BLaER1 (cell line): ENCODE measurements at regions not wholly inside any gene's neighbourhood (a gene's known extent, or its start where the extent isn't known, plus 50 kb on each side); places are given as distances from the start of the nearest gene placed in this dataset.

ENCODE experiments used
- H3K27ac ChIP-seq: shearing (Covaris generic); formaldehyde crosslinking; 2 replicates; pipeline ENCODE4 v1.8.1; 2022
- H3K27me3 ChIP-seq: shearing (Covaris generic); formaldehyde crosslinking; 2 replicates; pipeline ENCODE4 v1.8.1; 2022
- H3K36me3 ChIP-seq: shearing (Covaris generic); formaldehyde crosslinking; 2 replicates; pipeline ENCODE4 v1.8.1; 2022
- H3K4me1 ChIP-seq: shearing (Covaris generic); formaldehyde crosslinking; 2 replicates; pipeline ENCODE4 v1.8.1; 2022
- H3K4me2 ChIP-seq: shearing (Covaris generic); formaldehyde crosslinking; 2 replicates; pipeline ENCODE4 v1.8.1; 2022
- H3K4me3 ChIP-seq: shearing (Covaris generic); formaldehyde crosslinking; 2 replicates; pipeline ENCODE4 v1.8.1; 2022
- H3K9ac ChIP-seq: shearing (Covaris generic); formaldehyde crosslinking; 2 replicates; pipeline ENCODE4 v1.8.1; 2022
- H3K9me3 ChIP-seq: shearing (Covaris generic); formaldehyde crosslinking; 2 replicates; pipeline ENCODE4 v1.8.1; 2022
- H4K20me1 ChIP-seq: shearing (Covaris generic); formaldehyde crosslinking; 2 replicates; pipeline ENCODE4 v1.8.1; 2022
- Cebpa-rat ChIP-seq: shearing (Covaris generic); IDR thresholded peaks from 2 replicates; pipeline ENCODE4 v1.8.1; 2022

DNA sequence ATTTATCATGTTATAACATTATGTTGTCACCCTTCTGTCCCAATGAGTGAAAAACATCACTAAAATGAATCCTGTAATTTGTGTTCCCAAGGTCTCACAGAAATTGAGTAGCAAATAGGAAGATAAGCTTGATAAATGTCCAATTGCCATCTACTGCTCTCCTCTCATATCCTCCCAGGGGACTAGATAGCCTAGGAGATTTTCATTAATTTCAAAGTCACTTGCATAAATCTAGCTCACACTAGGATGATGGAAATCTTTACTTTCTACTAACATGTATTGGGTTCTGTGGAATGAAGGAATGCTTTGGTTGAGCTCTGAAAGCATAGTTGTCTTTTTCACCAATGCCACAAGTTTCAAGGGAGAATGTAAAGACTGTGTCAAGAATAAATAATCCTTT lies 605.5 kb upstream of the CDH7 start:
- Histone ChIP-seq H4K20me1 (no peaks in the 10 kb centered on the region), H3K4me3 (no peak overlapping the region), H3K9me3 (peaks cover 5% of the 10 kb centered on the region), H3K4me2 (no peak overlapping the region), H3K36me3 (no peaks in the 10 kb centered on the region), H3K27me3 (no peaks in the 10 kb centered on the region), H3K9ac (no peak overlapping the region), H3K27ac (no peak overlapping the region), H3K4me1 (peaks cover 15% of the 10 kb centered on the region)
- TF ChIP-seq Cebpa-rat, result no peak

DNA sequence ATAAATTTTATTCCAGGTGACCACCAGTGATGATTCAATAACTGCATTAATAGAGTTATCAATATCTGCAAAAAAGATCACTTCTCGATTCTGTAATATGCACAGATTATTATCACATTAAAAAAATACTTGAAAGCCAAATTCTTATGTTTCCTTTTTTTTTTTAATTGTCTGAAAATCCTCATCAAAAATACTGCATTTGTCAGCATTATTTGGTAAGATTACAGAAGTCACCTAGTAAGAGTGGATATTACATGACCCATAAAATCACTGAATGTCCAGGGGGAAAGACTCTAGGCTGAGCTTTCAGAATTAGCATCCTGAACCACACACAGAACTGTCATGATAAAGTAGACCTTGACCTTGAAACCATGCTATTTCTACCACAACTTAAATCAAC lies 617.2 kb upstream of the CDH7 start:
- no peak overlapping the region for H3K9ac ChIP-seq
- H3K9me3 ChIP-seq, result no peaks in the 10 kb centered on the region
- H3K27ac ChIP-seq, result no peak overlapping the region
- TF ChIP-seq Cebpa-rat, result no peak
- no peak overlapping the region for H3K4me3 ChIP-seq
- H4K20me1 ChIP-seq, result no peaks in the 10 kb centered on the region
- H3K4me2 ChIP-seq, result no peak overlapping the region
- no peaks in the 10 kb centered on the region for H3K27me3 ChIP-seq
- no peaks in the 10 kb centered on the region for H3K36me3 ChIP-seq
- H3K4me1 ChIP-seq, result no peaks in the 10 kb centered on the region

DNA sequence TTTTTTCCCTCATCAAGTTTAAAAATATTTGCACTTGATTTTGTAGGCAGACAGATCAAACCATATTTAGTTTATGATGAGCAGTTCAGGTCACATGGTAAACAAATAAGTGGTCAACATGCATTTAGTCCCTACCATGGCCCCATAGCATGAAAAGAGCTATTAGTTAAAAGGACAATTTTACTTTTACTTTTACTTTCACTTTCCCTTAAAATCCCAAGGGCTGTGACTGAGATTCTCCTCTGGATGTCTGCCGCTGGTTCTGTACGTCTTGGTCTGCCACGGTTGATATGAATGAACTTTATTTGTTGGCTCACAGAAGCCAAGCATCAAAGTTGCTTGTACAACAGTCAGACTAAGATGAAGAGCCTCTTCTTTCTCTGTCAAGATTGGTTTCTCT lies 626.2 kb upstream of the CDH7 start:
- H3K4me3 ChIP-seq, result no peak overlapping the region

DNA sequence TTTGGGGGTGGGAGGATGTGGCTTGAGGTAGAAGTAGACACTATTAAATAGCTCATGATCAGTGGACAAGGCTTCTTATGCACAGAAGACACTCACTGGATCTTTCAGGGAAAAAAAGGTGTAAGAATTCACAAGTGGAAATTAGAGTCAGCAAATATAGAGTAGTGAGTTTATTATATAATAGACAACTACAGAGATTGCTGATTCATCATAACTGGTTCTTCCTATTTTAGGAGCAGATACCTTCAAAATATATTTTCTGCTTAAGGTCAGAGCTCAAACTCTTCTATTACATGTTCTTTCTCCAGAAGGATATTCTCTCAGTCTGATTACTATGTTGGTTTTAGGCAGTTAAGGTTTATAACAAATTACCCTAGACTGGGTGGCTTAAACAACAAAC lies 646.9 kb upstream of the CDH7 start:
- Histone ChIP-seq H3K27me3 (no peaks in the 10 kb centered on the region), H3K4me1 (no peaks in the 10 kb centered on the region), H3K36me3 (no peaks in the 10 kb centered on the region), H3K9me3 (no peaks in the 10 kb centered on the region), H3K4me2 (no peak overlapping the region), H3K4me3 (no peak overlapping the region), H3K27ac (no peak overlapping the region), H3K9ac (no peak overlapping the region), H4K20me1 (no peaks in the 10 kb centered on the region)
- no peak for TF ChIP-seq Cebpa-rat

More for the DNA sequence above, 626.2 kb upstream of the CDH7 start:
- Histone ChIP-seq H3K36me3 (no peaks in the 10 kb centered on the region), H4K20me1 (no peaks in the 10 kb centered on the region), H3K9ac (no peak overlapping the region), H3K27me3 (no peaks in the 10 kb centered on the region), H3K9me3 (peaks cover 26% of the 10 kb centered on the region), H3K4me1 (peaks cover 10% of the 10 kb centered on the region), H3K4me2 (peak overlapping the region; percentile 63), H3K27ac (no peak overlapping the region)
- no peak for TF ChIP-seq Cebpa-rat

DNA sequence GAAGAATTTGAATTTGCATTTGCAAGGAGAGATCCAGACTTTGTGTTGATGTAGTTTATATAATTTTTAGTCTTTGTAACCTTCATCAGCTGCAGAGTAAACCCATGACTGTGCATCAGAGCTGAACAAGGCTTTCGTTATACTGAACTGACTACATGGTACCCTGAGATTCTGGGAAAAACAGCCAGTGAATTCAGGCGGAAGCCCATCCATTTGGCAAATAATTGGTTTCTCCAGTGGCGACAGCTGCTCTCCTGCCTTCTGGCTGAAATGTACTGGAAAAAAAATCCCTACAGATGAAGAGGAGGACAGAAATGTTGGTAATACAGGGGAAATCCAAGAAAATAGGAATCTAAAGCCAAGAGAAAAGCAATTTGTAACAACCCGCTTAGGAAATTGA lies 657.5 kb upstream of the CDH7 start:
- Histone ChIP-seq H3K36me3 (no peaks in the 10 kb centered on the region), H3K27ac (no peak overlapping the region), H3K4me2 (no peak overlapping the region), H4K20me1 (no peaks in the 10 kb centered on the region), H3K9ac (no peak overlapping the region), H3K27me3 (no peaks in the 10 kb centered on the region), H3K9me3 (no peaks in the 10 kb centered on the region; the same call in 1 of the 2 replicates), H3K4me1 (no peaks in the 10 kb centered on the region), H3K4me3 (no peak overlapping the region)
- no peak for TF ChIP-seq Cebpa-rat

DNA sequence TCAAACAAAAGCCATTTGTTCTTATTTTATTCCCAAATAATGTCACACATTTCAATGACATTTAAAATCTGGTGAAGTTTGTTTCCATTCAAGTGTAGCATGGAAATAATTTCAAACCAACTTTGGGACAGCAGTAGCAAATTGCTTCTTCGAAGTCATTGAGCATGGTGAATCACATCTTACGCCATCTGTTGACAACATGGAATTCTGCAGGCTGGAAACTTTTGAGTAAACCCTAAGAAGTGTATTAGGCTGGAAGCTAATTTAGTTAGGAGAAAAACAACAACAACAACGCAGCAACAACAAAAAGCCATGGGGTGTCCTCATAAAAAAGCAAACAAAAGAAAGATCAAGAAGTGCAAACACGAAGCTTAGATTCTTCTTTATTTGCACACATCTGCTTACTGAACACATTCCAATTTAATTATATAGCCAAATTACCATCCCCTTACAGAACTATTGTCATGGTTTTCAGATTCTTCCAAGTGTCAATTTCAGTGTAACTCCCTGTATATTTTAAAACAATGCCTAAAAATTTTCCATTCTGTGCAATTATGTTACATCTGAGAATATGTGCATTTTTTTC lies 659.0 kb upstream of the CDH7 start:
- H3K36me3 ChIP-seq, result no peaks in the 10 kb centered on the region
- no peak overlapping the region for H3K27ac ChIP-seq
- no peaks in the 10 kb centered on the region for H3K27me3 ChIP-seq
- H3K9ac ChIP-seq, result no peak overlapping the region
- no peak overlapping the region for H3K4me3 ChIP-seq
- no peak for TF ChIP-seq Cebpa-rat
- H3K9me3 ChIP-seq, result no peaks in the 10 kb centered on the region; the same call in 1 of the 2 replicates
- H3K4me1 ChIP-seq, result no peaks in the 10 kb centered on the region
- H4K20me1 ChIP-seq, result no peaks in the 10 kb centered on the region
- H3K4me2 ChIP-seq, result no peak overlapping the region

DNA sequence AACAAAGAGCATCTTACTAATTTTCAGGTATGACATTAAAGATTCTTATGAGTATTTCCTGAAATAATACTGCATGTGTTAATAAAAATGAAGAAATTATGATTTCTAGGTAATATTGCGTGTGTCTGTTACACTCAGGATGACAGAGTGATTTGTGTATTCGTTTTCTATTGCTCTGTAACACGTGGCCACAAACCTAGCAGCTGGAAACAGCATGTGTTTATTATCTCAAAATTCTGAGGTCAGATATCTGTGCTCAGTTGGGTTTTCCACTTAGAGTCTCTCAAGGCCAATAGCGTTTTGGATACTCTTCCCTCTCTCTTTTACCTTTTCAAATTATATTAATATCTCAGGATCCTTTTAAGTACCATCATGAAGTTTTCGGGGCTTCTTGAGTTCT lies 667.9 kb upstream of the CDH7 start:
- H3K4me1 ChIP-seq, result no peaks in the 10 kb centered on the region
- H4K20me1 ChIP-seq, result no peaks in the 10 kb centered on the region
- no peak overlapping the region for H3K4me3 ChIP-seq
- H3K36me3 ChIP-seq, result no peaks in the 10 kb centered on the region
- H3K4me2 ChIP-seq, result no peak overlapping the region
- no peaks in the 10 kb centered on the region for H3K9me3 ChIP-seq
- no peaks in the 10 kb centered on the region for H3K27me3 ChIP-seq
- H3K27ac ChIP-seq, result no peak overlapping the region
- no peak for TF ChIP-seq Cebpa-rat
- H3K9ac ChIP-seq, result no peak overlapping the region

DNA sequence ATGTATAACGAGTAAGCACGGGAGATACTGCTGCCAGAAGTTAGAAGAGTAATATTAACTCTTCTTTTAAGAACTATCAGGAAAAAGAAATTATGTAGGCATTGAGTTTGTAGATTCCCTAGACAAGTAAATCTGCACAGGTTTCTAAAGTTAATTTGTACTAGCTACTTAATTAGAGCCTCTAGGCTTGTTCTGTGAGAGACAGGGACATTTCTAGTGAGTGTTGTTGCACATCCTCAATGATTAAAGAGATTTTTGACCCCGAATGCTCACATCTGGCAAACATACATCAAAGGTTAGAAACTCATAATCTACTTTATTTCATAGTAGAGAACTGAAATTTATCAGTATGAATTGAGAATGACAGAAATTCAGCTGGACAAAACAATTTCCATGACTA lies 669.0 kb upstream of the CDH7 start:
- Histone ChIP-seq H3K4me3 (no peak overlapping the region), H3K27me3 (no peaks in the 10 kb centered on the region), H3K36me3 (no peaks in the 10 kb centered on the region), H3K4me1 (no peaks in the 10 kb centered on the region), H3K9me3 (no peaks in the 10 kb centered on the region), H3K27ac (no peak overlapping the region), H3K9ac (no peak overlapping the region), H3K4me2 (no peak overlapping the region), H4K20me1 (no peaks in the 10 kb centered on the region)
- TF ChIP-seq Cebpa-rat, result no peak

DNA sequence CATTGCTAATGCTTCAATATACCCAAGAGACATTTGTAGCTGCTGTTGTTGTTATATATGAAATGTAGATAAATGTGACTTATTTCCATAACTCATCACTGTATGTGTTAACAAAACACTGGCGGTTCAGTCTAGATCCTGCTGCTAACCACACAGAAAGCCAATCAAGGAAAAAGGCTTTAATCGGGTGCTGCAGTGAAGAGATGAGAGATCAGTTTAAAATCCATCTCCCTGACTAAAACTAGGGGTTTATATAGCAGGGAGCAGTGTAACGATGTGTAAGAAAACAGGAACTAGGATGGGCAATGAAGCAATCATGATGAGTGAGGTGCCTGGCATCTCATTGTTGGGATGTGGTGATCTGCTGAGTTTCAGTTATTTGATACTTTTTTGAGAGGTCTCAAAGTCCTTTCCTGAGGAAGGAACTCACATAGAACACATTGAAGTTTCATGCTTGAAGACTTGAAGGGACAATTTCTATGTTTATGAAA lies 677.7 kb upstream of the CDH7 start:
- Histone ChIP-seq H3K9me3 (peaks cover 14% of the 10 kb centered on the region), H3K4me1 (no peaks in the 10 kb centered on the region), H3K9ac (no peak overlapping the region), H4K20me1 (no peaks in the 10 kb centered on the region), H3K27me3 (no peaks in the 10 kb centered on the region), H3K36me3 (no peaks in the 10 kb centered on the region), H3K4me3 (no peak overlapping the region), H3K4me2 (no peak overlapping the region), H3K27ac (no peak overlapping the region)
- TF ChIP-seq Cebpa-rat, result no peak

DNA sequence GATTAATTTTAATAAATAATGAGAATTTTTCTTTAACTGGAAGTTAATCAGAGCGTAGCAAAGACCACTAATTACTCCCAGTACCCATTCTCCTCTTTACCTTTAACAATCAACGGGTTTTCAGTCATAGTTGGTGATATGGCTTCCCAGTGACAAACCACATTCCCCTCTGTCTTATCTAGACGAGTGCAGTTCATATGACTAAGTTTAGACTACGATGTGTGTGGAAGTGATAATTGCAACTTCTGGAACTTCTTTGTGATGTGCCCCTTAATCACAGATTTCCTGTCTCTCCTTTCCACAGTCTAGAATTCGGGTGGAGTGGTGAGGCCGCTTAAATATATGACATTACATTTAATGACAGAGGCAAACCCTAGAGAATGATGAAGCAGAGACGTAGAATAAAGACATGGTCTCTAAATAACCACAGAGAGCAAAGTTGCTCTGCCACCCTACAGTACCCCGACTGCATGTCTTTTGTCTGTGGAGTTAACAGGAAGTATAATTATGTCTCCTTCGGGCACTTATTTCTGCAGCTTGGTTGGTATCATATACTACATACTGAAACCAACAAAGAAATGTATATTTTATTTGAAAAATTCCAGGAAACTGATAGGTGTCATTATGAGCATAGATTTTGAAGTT lies 693.3 kb upstream of the CDH7 start:
- H3K9ac ChIP-seq, result peak overlapping the region; percentile 68
- H4K20me1 ChIP-seq, result no peaks in the 10 kb centered on the region
- TF ChIP-seq Cebpa-rat, result no peak
- H3K4me3 ChIP-seq, result peak overlapping the region; percentile 62
- no peaks in the 10 kb centered on the region; the same call in 1 of the 2 replicates for H3K9me3 ChIP-seq
- no peaks in the 10 kb centered on the region for H3K36me3 ChIP-seq
- peaks cover 5% of the 10 kb centered on the region; the same call in 1 of the 2 replicates for H3K4me1 ChIP-seq
- no peaks in the 10 kb centered on the region for H3K27me3 ChIP-seq
- H3K4me2 ChIP-seq, result peak overlapping the region; percentile 69
- H3K27ac ChIP-seq, result peak overlapping the region; percentile 75
